ENCODE measurements at regions not wholly inside any gene's neighbourhood (a gene's known extent, or its start where the extent isn't known, plus 50 kb on each side); places are given as distances from the start of the nearest gene placed in this dataset.

DNA sequence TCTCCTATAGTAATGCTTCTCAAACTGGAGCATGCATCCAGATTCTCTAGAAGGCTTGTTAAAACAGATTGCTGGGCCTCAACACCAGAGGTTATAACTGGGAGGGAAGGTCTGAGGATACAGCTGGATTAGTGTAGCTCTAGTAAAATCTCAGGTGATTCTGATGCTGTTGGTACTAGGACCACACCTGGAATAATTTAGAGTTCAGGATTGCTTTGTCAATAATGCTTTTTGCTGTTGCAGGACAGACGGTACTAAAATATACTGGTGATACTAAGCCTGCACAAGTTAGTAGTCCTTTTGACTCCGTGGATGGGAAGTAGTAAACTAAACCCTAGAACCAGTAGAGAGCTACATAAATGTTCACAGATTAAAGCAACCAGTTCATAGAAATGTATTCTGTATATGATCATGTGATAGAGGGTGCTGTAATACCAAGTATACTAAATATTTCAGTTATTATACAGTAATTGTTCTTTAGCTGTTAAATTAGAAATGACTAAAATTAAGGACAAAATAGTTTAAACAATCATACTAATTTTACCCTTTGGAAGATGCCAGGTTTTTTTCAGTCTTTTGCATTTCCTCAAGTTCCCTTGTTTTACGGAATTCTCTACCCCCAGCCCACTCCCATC, 258.2 kb upstream of the STARD13 start:
- Histone ChIP-seq H3K4me3 (ENCODE audit: low read depth, low read length) (peak overlapping the region; percentile 92), H3K27ac (peak overlapping the region; percentile 97), H3K9me3 (ENCODE audit: severe bottlenecking) (no peaks in the 10 kb centered on the region), H3K27me3 (ENCODE audit: insufficient read depth, low read depth, severe bottlenecking) (no peaks in the 10 kb centered on the region), H3K36me3 (no peaks in the 10 kb centered on the region)
- no peak for DNase-seq
- TF ChIP-seq CTCF (IDR thresholded peaks at IDR 0.05; ENCODE audit: low read depth, low read length) = no peak

- H3K36me3 ChIP-seq = no peaks in the 10 kb centered on the region
- H3K9me3 ChIP-seq (ENCODE audit: severe bottlenecking) = no peaks in the 10 kb centered on the region
- H3K4me3 ChIP-seq (ENCODE audit: low read depth, low read length) = no peak overlapping the region
- TF ChIP-seq CTCF (IDR thresholded peaks at IDR 0.05; ENCODE audit: low read depth, low read length) = no peak
- no peak for DNase-seq
- no peak overlapping the region for H3K27ac ChIP-seq
- H3K27me3 ChIP-seq (ENCODE audit: insufficient read depth, low read depth, severe bottlenecking) = no peaks in the 10 kb centered on the region
These were observed 258.8 kb upstream of the STARD13 start for GRCh38 chr13:33544308-33544707.

DNA sequence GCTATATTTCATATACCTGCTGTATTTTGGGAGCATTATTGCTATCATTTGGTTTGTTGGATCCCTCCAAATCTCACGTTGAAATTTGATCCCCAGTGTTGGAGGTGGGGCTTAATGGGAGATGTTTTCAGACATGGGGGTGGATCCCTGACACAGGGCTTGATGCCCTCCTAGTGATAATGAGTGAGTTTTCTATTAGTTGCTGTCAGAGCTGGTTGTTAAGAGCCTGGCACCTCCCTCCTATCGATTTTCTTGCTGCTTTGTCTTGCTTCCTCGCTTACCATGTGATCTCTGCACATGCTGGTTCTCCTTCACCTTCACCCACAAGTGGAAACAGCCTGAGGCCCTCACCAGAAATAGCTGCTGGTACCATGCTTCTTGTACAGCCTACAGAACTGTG, 259.9 kb upstream of the STARD13 start:
- no peaks in the 10 kb centered on the region for H3K9me3 ChIP-seq (ENCODE audit: severe bottlenecking)
- no peak for DNase-seq
- no peak for TF ChIP-seq CTCF (IDR thresholded peaks at IDR 0.05; ENCODE audit: low read depth, low read length)
- no peak overlapping the region for H3K27ac ChIP-seq
- H3K27me3 ChIP-seq (ENCODE audit: insufficient read depth, low read depth, severe bottlenecking) = no peaks in the 10 kb centered on the region
- H3K36me3 ChIP-seq = no peaks in the 10 kb centered on the region
- H3K4me3 ChIP-seq (ENCODE audit: low read depth, low read length) = no peak overlapping the region

GRCh38 chr13:33547035-33547434, 261.5 kb upstream of the STARD13 start:
- Histone ChIP-seq H3K27ac (no peak overlapping the region), H3K4me3 (ENCODE audit: low read depth, low read length) (no peak overlapping the region), H3K9me3 (ENCODE audit: severe bottlenecking) (no peaks in the 10 kb centered on the region), H3K36me3 (no peaks in the 10 kb centered on the region), H3K27me3 (ENCODE audit: insufficient read depth, low read depth, severe bottlenecking) (no peaks in the 10 kb centered on the region)
- no peak for TF ChIP-seq CTCF (IDR thresholded peaks at IDR 0.05; ENCODE audit: low read depth, low read length)
- DNase-seq = no peak

GRCh38 chr13:33548069-33548468, 262.5 kb upstream of the STARD13 start:
- no peak overlapping the region for H3K27ac ChIP-seq
- no peak for DNase-seq
- H3K27me3 ChIP-seq (ENCODE audit: insufficient read depth, low read depth, severe bottlenecking) = no peaks in the 10 kb centered on the region
- H3K36me3 ChIP-seq = no peaks in the 10 kb centered on the region
- H3K4me3 ChIP-seq (ENCODE audit: low read depth, low read length) = no peak overlapping the region
- no peak for TF ChIP-seq CTCF (IDR thresholded peaks at IDR 0.05; ENCODE audit: low read depth, low read length)
- H3K9me3 ChIP-seq (ENCODE audit: severe bottlenecking) = no peaks in the 10 kb centered on the region

- no peak for TF ChIP-seq CTCF (IDR thresholded peaks at IDR 0.05; ENCODE audit: low read depth, low read length)
- Histone ChIP-seq H3K27ac (no peak overlapping the region), H3K4me3 (ENCODE audit: low read depth, low read length) (no peak overlapping the region), H3K9me3 (ENCODE audit: severe bottlenecking) (no peaks in the 10 kb centered on the region), H3K27me3 (ENCODE audit: insufficient read depth, low read depth, severe bottlenecking) (no peaks in the 10 kb centered on the region), H3K36me3 (no peaks in the 10 kb centered on the region)
- DNase-seq = no peak
These were observed 264.7 kb upstream of the STARD13 start for GRCh38 chr13:33550276-33550675.

All from WERI-Rb-1 (cell line).